ENCODE measurements at regions not wholly inside any gene's neighbourhood (a gene's known extent, or its start where the extent isn't known, plus 50 kb on each side); places are given as distances from the start of the nearest gene placed in this dataset.
A peak's percentile ranks its signal among the peaks of the same experiment; 100 is the strongest.

DNA sequence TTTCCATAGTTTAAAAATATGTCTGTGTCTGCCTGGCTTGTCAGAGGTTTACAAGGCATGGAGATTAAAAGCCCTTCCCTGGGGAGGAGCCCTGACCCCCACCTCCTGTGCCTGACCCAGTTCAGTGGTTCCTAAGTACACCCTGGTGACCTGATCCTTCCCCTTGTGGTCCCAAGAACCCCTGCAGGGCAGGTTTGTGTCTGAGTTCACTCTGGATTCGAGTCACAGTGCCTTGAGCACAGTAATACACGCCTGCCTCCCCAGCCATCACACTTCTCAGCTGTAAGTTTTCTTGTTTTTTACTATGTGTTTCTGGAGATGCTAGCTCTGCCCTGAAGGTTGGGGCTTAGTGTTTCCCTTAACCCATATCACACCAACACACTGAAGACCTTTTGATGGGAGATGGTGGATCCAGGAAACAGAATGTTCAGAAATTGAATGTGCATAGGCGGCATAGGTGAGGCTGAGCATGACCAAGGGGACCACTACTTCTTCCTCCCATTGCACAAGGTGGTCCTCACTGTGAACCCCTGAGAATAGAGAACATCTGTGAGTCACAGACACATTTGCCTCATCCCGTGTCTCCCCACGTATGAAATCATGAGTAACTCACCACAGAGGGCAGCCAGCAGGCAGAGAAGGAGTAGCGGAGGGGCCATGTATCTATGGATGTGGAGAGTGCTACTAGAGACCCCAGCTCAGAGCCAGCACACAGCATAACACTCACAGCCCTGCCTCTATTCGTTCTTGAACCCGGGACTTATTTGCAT lies 962.9 kb downstream of the TMEM121 start:
- no peak for TF ChIP-seq EZH2phosphoT487 (IDR thresholded peaks at IDR 0.05; ENCODE audit: borderline replicate concordance, low read length)
- TF ChIP-seq, protein P1, sequence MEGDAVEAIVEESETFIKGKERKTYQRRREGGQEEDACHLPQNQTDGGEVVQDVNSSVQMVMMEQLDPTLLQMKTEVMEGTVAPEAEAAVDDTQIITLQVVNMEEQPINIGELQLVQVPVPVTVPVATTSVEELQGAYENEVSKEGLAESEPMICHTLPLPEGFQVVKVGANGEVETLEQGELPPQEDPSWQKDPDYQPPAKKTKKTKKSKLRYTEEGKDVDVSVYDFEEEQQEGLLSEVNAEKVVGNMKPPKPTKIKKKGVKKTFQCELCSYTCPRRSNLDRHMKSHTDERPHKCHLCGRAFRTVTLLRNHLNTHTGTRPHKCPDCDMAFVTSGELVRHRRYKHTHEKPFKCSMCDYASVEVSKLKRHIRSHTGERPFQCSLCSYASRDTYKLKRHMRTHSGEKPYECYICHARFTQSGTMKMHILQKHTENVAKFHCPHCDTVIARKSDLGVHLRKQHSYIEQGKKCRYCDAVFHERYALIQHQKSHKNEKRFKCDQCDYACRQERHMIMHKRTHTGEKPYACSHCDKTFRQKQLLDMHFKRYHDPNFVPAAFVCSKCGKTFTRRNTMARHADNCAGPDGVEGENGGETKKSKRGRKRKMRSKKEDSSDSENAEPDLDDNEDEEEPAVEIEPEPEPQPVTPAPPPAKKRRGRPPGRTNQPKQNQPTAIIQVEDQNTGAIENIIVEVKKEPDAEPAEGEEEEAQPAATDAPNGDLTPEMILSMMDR (IDR thresholded peaks at IDR 0.05; ENCODE audit: low read depth, low read length, poor library complexity, severe bottlenecking) = no peak

DNA sequence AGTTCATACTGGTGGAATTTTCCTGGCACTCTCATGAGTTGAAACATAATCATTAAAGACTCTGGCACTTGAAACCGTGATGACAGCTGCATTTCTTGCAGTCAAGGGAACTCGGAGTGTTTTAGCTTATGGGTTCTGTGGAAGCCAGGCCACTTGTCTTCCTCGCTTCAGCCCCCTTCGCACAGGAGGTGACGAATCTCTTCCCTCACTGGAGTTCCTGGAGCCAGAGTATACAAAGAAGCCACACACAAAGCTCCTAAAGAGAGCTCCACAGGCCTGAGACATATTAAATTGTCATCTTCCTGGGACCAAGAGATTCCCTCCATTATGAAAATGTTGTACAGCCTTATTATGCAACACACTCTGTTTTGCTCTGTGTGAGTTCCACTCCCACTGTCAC lies 964.1 kb downstream of the TMEM121 start:
- TF ChIP-seq, protein P1 (IDR thresholded peaks at IDR 0.05; ENCODE audit: low read depth, low read length, poor library complexity, severe bottlenecking) = no peak
- no peak for TF ChIP-seq EZH2phosphoT487 (IDR thresholded peaks at IDR 0.05; ENCODE audit: borderline replicate concordance, low read length)
- Histone ChIP-seq H3K36me3 (ENCODE audit: control insufficient read depth, low read length) (no peaks in the 10 kb centered on the region), H3K4me2 (ENCODE audit: low read length) (no peak overlapping the region), H3K9me3 (ENCODE audit: control insufficient read depth, insufficient read depth, low read length) (no peaks in the 10 kb centered on the region), H3K27ac (ENCODE audit: low read depth, low read length) (no peak overlapping the region), H3K4me3 (ENCODE audit: low read length) (no peak overlapping the region), H4K20me1 (ENCODE audit: control insufficient read depth, insufficient read depth, low read depth, low read length) (no peaks in the 10 kb centered on the region), H3K9me2 (replicated peaks; ENCODE audit: control insufficient read depth, low read length) (no peaks in the 10 kb centered on the region), H3K4me1 (ENCODE audit: control insufficient read depth, low read length) (peaks cover 9% of the 10 kb centered on the region), H3K79me2 (ENCODE audit: control insufficient read depth, low read length) (no peaks in the 10 kb centered on the region), H3F3A (ENCODE audit: control insufficient read depth, insufficient read depth) (no peaks in the 10 kb centered on the region), H3K27me3 (ENCODE audit: control insufficient read depth, low read length) (peaks cover 4% of the 10 kb centered on the region; the same call in 1 of the 2 replicates)

More for the DNA sequence above, 962.9 kb downstream of the TMEM121 start:
- Histone ChIP-seq H3K4me2 (ENCODE audit: low read length) (no peak overlapping the region), H3K4me1 (ENCODE audit: control insufficient read depth, low read length) (peaks cover 3% of the 10 kb centered on the region), H3K27ac (ENCODE audit: low read depth, low read length) (no peak overlapping the region), H3F3A (ENCODE audit: control insufficient read depth, insufficient read depth) (no peaks in the 10 kb centered on the region), H3K79me2 (ENCODE audit: control insufficient read depth, low read length) (no peaks in the 10 kb centered on the region), H3K27me3 (ENCODE audit: control insufficient read depth, low read length) (peaks cover 4% of the 10 kb centered on the region; the same call in 1 of the 2 replicates), H3K9me3 (ENCODE audit: control insufficient read depth, insufficient read depth, low read length) (no peaks in the 10 kb centered on the region), H4K20me1 (ENCODE audit: control insufficient read depth, insufficient read depth, low read depth, low read length) (no peaks in the 10 kb centered on the region), H3K9me2 (replicated peaks; ENCODE audit: control insufficient read depth, low read length) (no peaks in the 10 kb centered on the region), H3K4me3 (ENCODE audit: low read length) (no peak overlapping the region), H3K36me3 (ENCODE audit: control insufficient read depth, low read length) (no peaks in the 10 kb centered on the region)

DNA sequence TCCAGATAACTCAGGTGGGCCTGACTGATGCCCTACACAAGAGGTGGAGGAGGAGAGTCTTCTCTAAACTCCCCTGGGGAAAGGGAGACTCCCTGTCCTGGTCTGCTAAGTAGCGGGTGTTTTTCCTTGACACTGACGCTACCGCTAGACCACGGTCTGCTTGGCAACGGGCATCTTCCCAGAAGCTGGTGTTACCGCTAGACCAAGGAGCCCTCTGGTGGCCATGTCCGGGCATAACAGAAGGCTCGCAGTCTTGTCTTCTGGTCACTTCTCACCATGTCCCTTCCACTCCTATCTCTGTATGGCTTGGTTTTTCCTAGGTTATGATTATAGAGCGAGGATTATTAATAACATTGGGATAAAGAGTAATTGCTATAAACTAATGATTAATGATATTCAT lies 965.5 kb downstream of the TMEM121 start:
- Histone ChIP-seq H3K79me2 (ENCODE audit: control insufficient read depth, low read length) (no peaks in the 10 kb centered on the region), H3K9me3 (ENCODE audit: control insufficient read depth, insufficient read depth, low read length) (no peaks in the 10 kb centered on the region), H3K9me2 (replicated peaks; ENCODE audit: control insufficient read depth, low read length) (no peaks in the 10 kb centered on the region), H3F3A (ENCODE audit: control insufficient read depth, insufficient read depth) (no peaks in the 10 kb centered on the region), H4K20me1 (ENCODE audit: control insufficient read depth, insufficient read depth, low read depth, low read length) (no peaks in the 10 kb centered on the region), H3K27me3 (ENCODE audit: control insufficient read depth, low read length) (peaks cover 4% of the 10 kb centered on the region; the same call in 1 of the 2 replicates), H3K4me2 (ENCODE audit: low read length) (peak overlapping the region; percentile 35; the same call in 1 of the 2 replicates), H3K4me1 (ENCODE audit: control insufficient read depth, low read length) (peaks cover 9% of the 10 kb centered on the region), H3K4me3 (ENCODE audit: low read length) (no peak overlapping the region), H3K36me3 (ENCODE audit: control insufficient read depth, low read length) (no peaks in the 10 kb centered on the region), H3K27ac (ENCODE audit: low read depth, low read length) (no peak overlapping the region)
- no peak for TF ChIP-seq EZH2phosphoT487 (IDR thresholded peaks at IDR 0.05; ENCODE audit: borderline replicate concordance, low read length)
- TF ChIP-seq, protein P1 (IDR thresholded peaks at IDR 0.05; ENCODE audit: low read depth, low read length, poor library complexity, severe bottlenecking) = peak; percentile 78

Data from DOHH2 (cell line).